LNCaP clone FGC (cell line): ENCODE measurements at regions not wholly inside any gene's neighbourhood (a gene's known extent, or its start where the extent isn't known, plus 50 kb on each side); places are given as distances from the start of the nearest gene placed in this dataset.

ENCODE experiments used
- DNase-seq: peaks from one replicate; pipeline ENCODE4 v3.0.0-alpha.2; 2011; ENCODE audit warnings: low read depth
- H3K4me3 ChIP-seq: 2 replicates; pipeline ENCODE4 v1.5.1; 2011; ENCODE audit warnings: mild to moderate bottlenecking, low read depth, low read length, control low read depth
- CTCF ChIP-seq: IDR thresholded peaks from 2 replicates; pipeline ENCODE4 v1.5.1; 2012; ENCODE audit warnings: mild to moderate bottlenecking; ENCODE audit not compliant: control insufficient read depth, insufficient read depth; ENCODE audit errors: extremely low read depth

GRCh38 chr10:36271627-36272340 lies 629.7 kb upstream of the FZD8 start:
- H3K4me3 ChIP-seq: no peak overlapping the region
- DNase-seq: no peak
- TF ChIP-seq CTCF: no peak

- no peak for TF ChIP-seq CTCF
- H3K4me3 ChIP-seq: no peak overlapping the region
- DNase-seq: no peak
Observed at GRCh38 chr10:36269222-36269621, 627.1 kb upstream of the FZD8 start.

GRCh38 chr10:36266923-36267322 lies 624.8 kb upstream of the FZD8 start:
- DNase-seq: no peak
- no peak overlapping the region for H3K4me3 ChIP-seq
- no peak for TF ChIP-seq CTCF

GRCh38 chr10:36265741-36266140 lies 623.6 kb upstream of the FZD8 start:
- no peak overlapping the region for H3K4me3 ChIP-seq
- TF ChIP-seq CTCF: no peak
- no peak for DNase-seq

- no peak for TF ChIP-seq CTCF
- H3K4me3 ChIP-seq: no peak overlapping the region
- no peak for DNase-seq
Observed at GRCh38 chr10:36263871-36264270, 621.8 kb upstream of the FZD8 start.

GRCh38 chr10:36256948-36257356 lies 614.9 kb upstream of the FZD8 start:
- no peak for TF ChIP-seq CTCF
- DNase-seq: no peak
- no peak overlapping the region for H3K4me3 ChIP-seq

- DNase-seq: no peak
- no peak for TF ChIP-seq CTCF
- H3K4me3 ChIP-seq: no peak overlapping the region
Observed at GRCh38 chr10:36256166-36256565, 614.1 kb upstream of the FZD8 start.
